GM23338 (cell line): ENCODE measurements at regions not wholly inside any gene's neighbourhood (a gene's known extent, or its start where the extent isn't known, plus 50 kb on each side); places are given as distances from the start of the nearest gene placed in this dataset.

ENCODE experiments used
- ATAC-seq: fragments of 200-7000 bp; cut with Tn5 transposase; 3 replicates; pipeline ENCODE4 v1.9.1; 2020
- DNase-seq: peaks from one replicate; pipeline ENCODE4 v3.0.0-alpha.2; 2015; ENCODE audit warnings: low spot score
- H2AFZ ChIP-seq: fragments of 200-600 bp; sonication (generic); 2 replicates; pipeline ENCODE4 v1.8.0; 2016; ENCODE audit warnings: antibody characterized with exemption, mild to moderate bottlenecking, moderate library complexity
- H3F3A ChIP-seq: fragments of 200-600 bp; sonication (generic); replicated peaks from 2 replicates; pipeline ENCODE4 v1.8.0; 2017; ENCODE audit warnings: antibody characterized with exemption, mixed run types, low read depth
- H3K27ac ChIP-seq: fragments of 200-600 bp; sonication (generic); 2 replicates; pipeline ENCODE4 v1.6.1; 2016; ENCODE audit warnings: low read depth
- H3K27me3 ChIP-seq: fragments of 200-600 bp; sonication (generic); 2 replicates; pipeline ENCODE4 v1.8.0; 2016; ENCODE audit warnings: mild to moderate bottlenecking, mixed run types, moderate library complexity; ENCODE audit not compliant: insufficient read depth
- H3K36me3 ChIP-seq: fragments of 200-600 bp; sonication (generic); 2 replicates; pipeline ENCODE4 v1.8.0; 2016; ENCODE audit warnings: mild to moderate bottlenecking; ENCODE audit not compliant: insufficient read depth
- H3K4me1 ChIP-seq: fragments of 200-600 bp; sonication (generic); 2 replicates; pipeline ENCODE4 v1.8.0; 2016; ENCODE audit warnings: mild to moderate bottlenecking, moderate library complexity; ENCODE audit not compliant: insufficient read depth
- H3K4me2 ChIP-seq: fragments of 200-600 bp; sonication (generic); 2 replicates; pipeline ENCODE4 v1.7.1; 2017; ENCODE audit warnings: mixed run types
- H3K4me3 ChIP-seq: fragments of 200-600 bp; sonication (generic); 2 replicates; pipeline ENCODE4 v1.6.1; 2016; ENCODE audit warnings: mixed run types
- H3K79me2 ChIP-seq: fragments of 200-600 bp; sonication (generic); replicated peaks from 2 replicates; pipeline ENCODE4 v1.8.0; 2017; ENCODE audit warnings: mild to moderate bottlenecking; ENCODE audit not compliant: insufficient read depth
- H3K9me2 ChIP-seq: fragments of 200-600 bp; sonication (generic); 2 replicates; pipeline ENCODE4 v1.8.0; 2017; ENCODE audit not compliant: insufficient read depth
- H4K20me1 ChIP-seq: fragments of 200-600 bp; sonication (generic); replicated peaks from 2 replicates; pipeline ENCODE4 v1.8.0; 2017; ENCODE audit warnings: mild to moderate bottlenecking; ENCODE audit not compliant: insufficient read depth
- H3K27ac Mint-ChIP-seq: 2 replicates; pipeline ENCODE4 v1.8.0; 2020; ENCODE audit warnings: inconsistent platforms, mild to moderate bottlenecking, moderate library complexity, mixed read lengths
- H3K27me3 Mint-ChIP-seq: 3 replicates; pipeline ENCODE4 v1.8.0; 2022; ENCODE audit warnings: low read depth, mild to moderate bottlenecking, moderate library complexity, mixed read lengths, inconsistent platforms; ENCODE audit not compliant: insufficient read depth, poor library complexity
- H3K36me3 Mint-ChIP-seq: 3 replicates; pipeline ENCODE4 v1.8.0; 2021; ENCODE audit warnings: low read depth, mild to moderate bottlenecking, inconsistent platforms, moderate library complexity, mixed read lengths
- H3K4me1 Mint-ChIP-seq: 3 replicates; pipeline ENCODE4 v1.8.0; 2020; ENCODE audit warnings: mild to moderate bottlenecking, inconsistent platforms, mixed read lengths
- H3K4me3 Mint-ChIP-seq: 3 replicates; pipeline ENCODE4 v1.8.0; 2021; ENCODE audit warnings: moderate library complexity, mild to moderate bottlenecking, inconsistent platforms, mixed read lengths
- H3K9me3 Mint-ChIP-seq: 3 replicates; pipeline ENCODE4 v1.8.0; 2020; ENCODE audit warnings: moderate library complexity, mild to moderate bottlenecking, inconsistent platforms, mixed read lengths
- CREB1 ChIP-seq: fragments of 250-450 bp; sonication (Bioruptor Pico); IDR thresholded peaks from 2 replicates; pipeline ENCODE4 v1.5.0; 2020; ENCODE audit warnings: low read depth, mild to moderate bottlenecking, moderate library complexity
- CTCF ChIP-seq, 2 experiments: fragments of 200-600 bp in 1 of 2; sonication (generic) in 1 of 2; conservative IDR thresholded peaks; 2 replicates each; pipeline versions ENCODE4 v1.5.1 to v1.6.1; 2016 to 2017; ENCODE audit warnings: antibody characterized with exemption in 2 of 2, low read depth in 2 of 2, mild to moderate bottlenecking in 2 of 2, moderate library complexity in 1 of 2
- EZH2phosphoT487 ChIP-seq: fragments of 200-600 bp; sonication (generic); IDR thresholded peaks from one replicate; pipeline ENCODE4 v1.8.1; 2018; ENCODE audit warnings: antibody characterized with exemption; ENCODE audit not compliant: unreplicated experiment
- JUNB ChIP-seq: IDR thresholded peaks from one replicate; pipeline ENCODE4 v1.6.1; 2016; ENCODE audit warnings: antibody characterized with exemption; ENCODE audit not compliant: unreplicated experiment
- NANOG ChIP-seq: IDR thresholded peaks from 2 replicates; pipeline ENCODE4 v1.6.1; 2016; ENCODE audit warnings: antibody characterized with exemption, borderline replicate concordance
- TF ChIP-seq, protein P1 (sequence below): IDR thresholded peaks from one replicate; pipeline ENCODE4 v1.6.1; 2018; ENCODE audit warnings: antibody characterized with exemption; ENCODE audit not compliant: unreplicated experiment
- TF ChIP-seq, protein P2 (sequence below): fragments of 250-450 bp; sonication (Bioruptor Pico); IDR thresholded peaks from 2 replicates; pipeline ENCODE4 v1.5.0; 2020; ENCODE audit warnings: mild to moderate bottlenecking, moderate library complexity
- TF ChIP-seq, protein P3 (sequence below): IDR thresholded peaks from 2 replicates; pipeline ENCODE4 v1.6.1; 2016; ENCODE audit warnings: antibody characterized with exemption

GRCh38 chr1:59070610-59071009 lies 226.3 kb upstream of the FGGY start (continued):
- TF ChIP-seq, protein P1, sequence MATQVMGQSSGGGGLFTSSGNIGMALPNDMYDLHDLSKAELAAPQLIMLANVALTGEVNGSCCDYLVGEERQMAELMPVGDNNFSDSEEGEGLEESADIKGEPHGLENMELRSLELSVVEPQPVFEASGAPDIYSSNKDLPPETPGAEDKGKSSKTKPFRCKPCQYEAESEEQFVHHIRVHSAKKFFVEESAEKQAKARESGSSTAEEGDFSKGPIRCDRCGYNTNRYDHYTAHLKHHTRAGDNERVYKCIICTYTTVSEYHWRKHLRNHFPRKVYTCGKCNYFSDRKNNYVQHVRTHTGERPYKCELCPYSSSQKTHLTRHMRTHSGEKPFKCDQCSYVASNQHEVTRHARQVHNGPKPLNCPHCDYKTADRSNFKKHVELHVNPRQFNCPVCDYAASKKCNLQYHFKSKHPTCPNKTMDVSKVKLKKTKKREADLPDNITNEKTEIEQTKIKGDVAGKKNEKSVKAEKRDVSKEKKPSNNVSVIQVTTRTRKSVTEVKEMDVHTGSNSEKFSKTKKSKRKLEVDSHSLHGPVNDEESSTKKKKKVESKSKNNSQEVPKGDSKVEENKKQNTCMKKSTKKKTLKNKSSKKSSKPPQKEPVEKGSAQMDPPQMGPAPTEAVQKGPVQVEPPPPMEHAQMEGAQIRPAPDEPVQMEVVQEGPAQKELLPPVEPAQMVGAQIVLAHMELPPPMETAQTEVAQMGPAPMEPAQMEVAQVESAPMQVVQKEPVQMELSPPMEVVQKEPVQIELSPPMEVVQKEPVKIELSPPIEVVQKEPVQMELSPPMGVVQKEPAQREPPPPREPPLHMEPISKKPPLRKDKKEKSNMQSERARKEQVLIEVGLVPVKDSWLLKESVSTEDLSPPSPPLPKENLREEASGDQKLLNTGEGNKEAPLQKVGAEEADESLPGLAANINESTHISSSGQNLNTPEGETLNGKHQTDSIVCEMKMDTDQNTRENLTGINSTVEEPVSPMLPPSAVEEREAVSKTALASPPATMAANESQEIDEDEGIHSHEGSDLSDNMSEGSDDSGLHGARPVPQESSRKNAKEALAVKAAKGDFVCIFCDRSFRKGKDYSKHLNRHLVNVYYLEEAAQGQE = no peak

GRCh38 chr1:59071289-59071688 lies 225.6 kb upstream of the FGGY start:
- Mint-ChIP-seq H3K9me3 (no peaks in the 10 kb centered on the region), H3K4me1 (peaks cover 53% of the 10 kb centered on the region), H3K36me3 (no peaks in the 10 kb centered on the region; the same call in 2 of the 3 replicates), H3K27ac (no peak overlapping the region; the same call in 1 of the 2 replicates), H3K4me3 (no peak overlapping the region), H3K27me3 (no peaks in the 10 kb centered on the region)
- Histone ChIP-seq H3K4me3 (no peak overlapping the region), H3K27ac (peak overlapping the region; percentile 62), H2AFZ (no peak overlapping the region), H3K79me2 (no peaks in the 10 kb centered on the region; the same call in 1 of the 2 replicates), H3F3A (peaks cover 12% of the 10 kb centered on the region; the same call in 1 of the 2 replicates), H4K20me1 (no peaks in the 10 kb centered on the region), H3K27me3 (no peaks in the 10 kb centered on the region), H3K9me2 (no peaks in the 10 kb centered on the region), H3K4me1 (peaks cover 60% of the 10 kb centered on the region), H3K36me3 (no peaks in the 10 kb centered on the region), H3K4me2 (peak overlapping the region; percentile 35)
- TF ChIP-seq JUNB (no peak), CTCF (conservative IDR thresholded peaks at IDR 0.05; ENCODE audit: low read depth in 2 of 2) (no peak), CREB1 (CRISPR knock-in tag) (no peak), EZH2phosphoT487 (no peak), NANOG (no peak)
- TF ChIP-seq, protein P2, sequence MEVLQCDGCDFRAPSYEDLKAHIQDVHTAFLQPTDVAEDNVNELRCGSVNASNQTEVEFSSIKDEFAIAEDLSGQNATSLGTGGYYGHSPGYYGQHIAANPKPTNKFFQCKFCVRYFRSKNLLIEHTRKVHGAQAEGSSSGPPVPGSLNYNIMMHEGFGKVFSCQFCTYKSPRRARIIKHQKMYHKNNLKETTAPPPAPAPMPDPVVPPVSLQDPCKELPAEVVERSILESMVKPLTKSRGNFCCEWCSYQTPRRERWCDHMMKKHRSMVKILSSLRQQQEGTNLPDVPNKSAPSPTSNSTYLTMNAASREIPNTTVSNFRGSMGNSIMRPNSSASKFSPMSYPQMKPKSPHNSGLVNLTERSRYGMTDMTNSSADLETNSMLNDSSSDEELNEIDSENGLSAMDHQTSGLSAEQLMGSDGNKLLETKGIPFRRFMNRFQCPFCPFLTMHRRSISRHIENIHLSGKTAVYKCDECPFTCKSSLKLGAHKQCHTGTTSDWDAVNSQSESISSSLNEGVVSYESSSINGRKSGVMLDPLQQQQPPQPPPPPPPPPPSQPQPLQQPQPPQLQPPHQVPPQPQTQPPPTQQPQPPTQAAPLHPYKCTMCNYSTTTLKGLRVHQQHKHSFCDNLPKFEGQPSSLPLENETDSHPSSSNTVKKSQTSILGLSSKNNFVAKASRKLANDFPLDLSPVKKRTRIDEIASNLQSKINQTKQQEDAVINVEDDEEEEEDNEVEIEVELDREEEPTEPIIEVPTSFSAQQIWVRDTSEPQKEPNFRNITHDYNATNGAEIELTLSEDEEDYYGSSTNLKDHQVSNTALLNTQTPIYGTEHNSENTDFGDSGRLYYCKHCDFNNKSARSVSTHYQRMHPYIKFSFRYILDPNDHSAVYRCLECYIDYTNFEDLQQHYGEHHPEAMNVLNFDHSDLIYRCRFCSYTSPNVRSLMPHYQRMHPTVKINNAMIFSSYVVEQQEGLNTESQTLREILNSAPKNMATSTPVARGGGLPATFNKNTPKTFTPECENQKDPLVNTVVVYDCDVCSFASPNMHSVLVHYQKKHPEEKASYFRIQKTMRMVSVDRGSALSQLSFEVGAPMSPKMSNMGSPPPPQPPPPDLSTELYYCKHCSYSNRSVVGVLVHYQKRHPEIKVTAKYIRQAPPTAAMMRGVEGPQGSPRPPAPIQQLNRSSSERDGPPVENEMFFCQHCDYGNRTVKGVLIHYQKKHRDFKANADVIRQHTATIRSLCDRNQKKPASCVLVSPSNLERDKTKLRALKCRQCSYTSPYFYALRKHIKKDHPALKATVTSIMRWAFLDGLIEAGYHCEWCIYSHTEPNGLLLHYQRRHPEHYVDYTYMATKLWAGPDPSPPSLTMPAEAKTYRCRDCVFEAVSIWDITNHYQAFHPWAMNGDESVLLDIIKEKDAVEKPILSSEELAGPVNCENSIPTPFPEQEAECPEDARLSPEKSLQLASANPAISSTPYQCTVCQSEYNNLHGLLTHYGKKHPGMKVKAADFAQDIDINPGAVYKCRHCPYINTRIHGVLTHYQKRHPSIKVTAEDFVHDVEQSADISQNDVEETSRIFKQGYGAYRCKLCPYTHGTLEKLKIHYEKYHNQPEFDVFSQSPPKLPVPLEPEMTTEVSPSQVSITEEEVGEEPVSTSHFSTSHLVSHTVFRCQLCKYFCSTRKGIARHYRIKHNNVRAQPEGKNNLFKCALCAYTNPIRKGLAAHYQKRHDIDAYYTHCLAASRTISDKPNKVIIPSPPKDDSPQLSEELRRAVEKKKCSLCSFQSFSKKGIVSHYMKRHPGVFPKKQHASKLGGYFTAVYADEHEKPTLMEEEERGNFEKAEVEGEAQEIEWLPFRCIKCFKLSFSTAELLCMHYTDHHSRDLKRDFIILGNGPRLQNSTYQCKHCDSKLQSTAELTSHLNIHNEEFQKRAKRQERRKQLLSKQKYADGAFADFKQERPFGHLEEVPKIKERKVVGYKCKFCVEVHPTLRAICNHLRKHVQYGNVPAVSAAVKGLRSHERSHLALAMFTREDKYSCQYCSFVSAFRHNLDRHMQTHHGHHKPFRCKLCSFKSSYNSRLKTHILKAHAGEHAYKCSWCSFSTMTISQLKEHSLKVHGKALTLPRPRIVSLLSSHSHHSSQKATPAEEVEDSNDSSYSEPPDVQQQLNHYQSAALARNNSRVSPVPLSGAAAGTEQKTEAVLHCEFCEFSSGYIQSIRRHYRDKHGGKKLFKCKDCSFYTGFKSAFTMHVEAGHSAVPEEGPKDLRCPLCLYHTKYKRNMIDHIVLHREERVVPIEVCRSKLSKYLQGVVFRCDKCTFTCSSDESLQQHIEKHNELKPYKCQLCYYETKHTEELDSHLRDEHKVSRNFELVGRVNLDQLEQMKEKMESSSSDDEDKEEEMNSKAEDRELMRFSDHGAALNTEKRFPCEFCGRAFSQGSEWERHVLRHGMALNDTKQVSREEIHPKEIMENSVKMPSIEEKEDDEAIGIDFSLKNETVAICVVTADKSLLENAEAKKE (CRISPR knock-in tag) = no peak
- TF ChIP-seq, protein P3, sequence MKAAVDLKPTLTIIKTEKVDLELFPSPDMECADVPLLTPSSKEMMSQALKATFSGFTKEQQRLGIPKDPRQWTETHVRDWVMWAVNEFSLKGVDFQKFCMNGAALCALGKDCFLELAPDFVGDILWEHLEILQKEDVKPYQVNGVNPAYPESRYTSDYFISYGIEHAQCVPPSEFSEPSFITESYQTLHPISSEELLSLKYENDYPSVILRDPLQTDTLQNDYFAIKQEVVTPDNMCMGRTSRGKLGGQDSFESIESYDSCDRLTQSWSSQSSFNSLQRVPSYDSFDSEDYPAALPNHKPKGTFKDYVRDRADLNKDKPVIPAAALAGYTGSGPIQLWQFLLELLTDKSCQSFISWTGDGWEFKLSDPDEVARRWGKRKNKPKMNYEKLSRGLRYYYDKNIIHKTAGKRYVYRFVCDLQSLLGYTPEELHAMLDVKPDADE = no peak
- DNase-seq = no peak
- peak; percentile 14; the same call in 2 of the 3 replicates for ATAC-seq
